BLaER1 treated with 17β-estradiol and CSF1 and Interleukin-3, amounts not matched to agents 10 nM and 100 nM (cell line): ENCODE measurements at regions not wholly inside any gene's neighbourhood (a gene's known extent, or its start where the extent isn't known, plus 50 kb on each side); places are given as distances from the start of the nearest gene placed in this dataset.

Source experiments
- H3K27ac ChIP-seq, 11 experiments: shearing (Covaris generic); formaldehyde crosslinking; 2 replicates each; pipeline ENCODE4 v1.8.1; 2022
- H3K27me3 ChIP-seq, 11 experiments: shearing (Covaris generic); formaldehyde crosslinking; 2 replicates each; pipeline ENCODE4 v1.8.1; 2022
- H3K36me3 ChIP-seq, 11 experiments: shearing (Covaris generic); formaldehyde crosslinking; 2 replicates each; pipeline ENCODE4 v1.8.1; 2022
- H3K4me1 ChIP-seq, 10 experiments: shearing (Covaris generic); formaldehyde crosslinking; 2 replicates each; pipeline ENCODE4 v1.8.1; 2022
- H3K4me2 ChIP-seq, 11 experiments: shearing (Covaris generic); formaldehyde crosslinking; 2 replicates each; pipeline ENCODE4 v1.8.1; 2022
- H3K4me3 ChIP-seq, 10 experiments: shearing (Covaris generic); formaldehyde crosslinking; 2 replicates each; pipeline ENCODE4 v1.8.1; 2022
- H3K9ac ChIP-seq, 11 experiments: shearing (Covaris generic); formaldehyde crosslinking; 2 replicates each; pipeline ENCODE4 v1.8.1; 2022
- H3K9me3 ChIP-seq, 11 experiments: shearing (Covaris generic); formaldehyde crosslinking; replicated peaks in 1 of 11; 2 replicates each; pipeline ENCODE4 v1.8.1; 2022
- H4K20me1 ChIP-seq, 11 experiments: shearing (Covaris generic); formaldehyde crosslinking; 2 replicates each; pipeline ENCODE4 v1.8.1; 2022
- Cebpa-rat ChIP-seq, 11 experiments: shearing (Covaris generic); IDR thresholded peaks; 2 replicates each; pipeline ENCODE4 v1.8.1; 2022

GRCh38 chr2:14563324-14563723 lies 69.2 kb upstream of the LRATD1 start:
- Histone ChIP-seq H3K9ac (no peak overlapping the region), H3K9me3 (no peaks in the 10 kb centered on the region), H3K4me1 (peaks cover 0 to 4% (median 0%) of the 10 kb centered on the region in 10 experiments; a peak in 1 of 20 replicates), H3K36me3 (no peaks in the 10 kb centered on the region), H3K4me3 (no peak overlapping the region), H3K27me3 (no peaks in the 10 kb centered on the region), H4K20me1 (no peaks in the 10 kb centered on the region), H3K4me2 (no peak overlapping the region), H3K27ac (no peak overlapping the region)
- no peak for TF ChIP-seq Cebpa-rat (IDR thresholded peaks at IDR 0.05)

- Histone ChIP-seq H3K9ac (no peak overlapping the region), H3K4me2 (no peak overlapping the region), H3K9me3 (no peaks in the 10 kb centered on the region), H3K27ac (no peak overlapping the region), H3K4me3 (no peak overlapping the region), H3K36me3 (no peaks in the 10 kb centered on the region), H3K27me3 (no peaks in the 10 kb centered on the region), H4K20me1 (no peaks in the 10 kb centered on the region), H3K4me1 (no peaks in the 10 kb centered on the region)
- no peak for TF ChIP-seq Cebpa-rat (IDR thresholded peaks at IDR 0.05)
Observed at GRCh38 chr2:14565666-14566065, 66.9 kb upstream of the LRATD1 start.

GRCh38 chr2:14567561-14567960 lies 65.0 kb upstream of the LRATD1 start:
- Histone ChIP-seq H3K9me3 (no peaks in the 10 kb centered on the region), H3K9ac (no peak overlapping the region), H4K20me1 (no peaks in the 10 kb centered on the region), H3K4me2 (no peak overlapping the region), H3K4me1 (no peaks in the 10 kb centered on the region), H3K27ac (no peak overlapping the region), H3K27me3 (no peaks in the 10 kb centered on the region), H3K4me3 (no peak overlapping the region), H3K36me3 (no peaks in the 10 kb centered on the region)
- no peak for TF ChIP-seq Cebpa-rat (IDR thresholded peaks at IDR 0.05)

DNA sequence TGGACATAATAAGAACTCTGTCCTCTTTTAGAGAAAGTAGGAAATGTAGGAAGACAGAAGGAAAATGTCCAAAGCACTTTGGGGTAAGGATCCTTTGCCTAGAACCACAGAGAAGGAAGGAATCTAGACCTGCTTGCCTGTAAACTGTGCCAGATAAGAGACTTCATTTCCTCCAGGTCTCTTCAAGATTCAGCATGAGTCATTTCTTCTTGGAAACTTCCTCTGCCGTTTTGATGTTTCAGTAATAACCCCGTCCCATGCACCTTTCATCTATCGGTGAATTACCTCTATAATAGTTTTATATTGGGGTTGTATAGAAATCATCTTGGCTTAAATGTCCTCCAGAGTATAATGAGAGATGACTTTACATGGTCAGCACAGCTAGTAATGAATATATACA lies 63.2 kb upstream of the LRATD1 start:
- TF ChIP-seq Cebpa-rat (IDR thresholded peaks at IDR 0.05) = no peak
- H3K4me3 ChIP-seq = no peak overlapping the region
- no peaks in the 10 kb centered on the region for H3K36me3 ChIP-seq
- no peaks in the 10 kb centered on the region for H4K20me1 ChIP-seq
- no peak overlapping the region for H3K9ac ChIP-seq
- H3K27ac ChIP-seq = no peak overlapping the region
- no peaks in the 10 kb centered on the region for H3K27me3 ChIP-seq
- H3K4me1 ChIP-seq = no peaks in the 10 kb centered on the region
- H3K9me3 ChIP-seq = no peaks in the 10 kb centered on the region
- no peak overlapping the region for H3K4me2 ChIP-seq

DNA sequence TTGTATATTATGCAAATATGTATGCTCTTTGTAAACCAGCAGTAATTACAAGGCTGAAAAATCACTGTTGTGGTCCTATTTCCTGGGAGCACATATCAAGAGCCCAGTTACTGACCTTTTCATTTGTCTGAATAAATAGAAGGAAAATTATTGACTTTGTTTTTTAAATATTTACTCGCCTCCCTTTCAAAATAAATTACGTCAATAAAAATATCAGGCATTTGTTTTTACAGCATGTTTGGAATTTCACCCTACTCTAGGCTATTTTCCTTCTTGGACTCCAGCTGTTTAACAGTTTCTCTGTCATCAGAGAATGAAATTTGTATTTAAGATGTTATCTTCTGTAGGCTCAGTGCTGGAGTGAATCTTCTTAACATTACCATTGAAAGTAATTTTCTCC lies 59.9 kb upstream of the LRATD1 start:
- H3K9ac ChIP-seq = no peak overlapping the region
- H3K27ac ChIP-seq = no peak overlapping the region
- TF ChIP-seq Cebpa-rat (IDR thresholded peaks at IDR 0.05) = no peak
- H3K27me3 ChIP-seq = no peaks in the 10 kb centered on the region
- H3K4me3 ChIP-seq = no peak overlapping the region
- no peaks in the 10 kb centered on the region for H3K9me3 ChIP-seq
- H3K36me3 ChIP-seq = no peaks in the 10 kb centered on the region
- H4K20me1 ChIP-seq = no peaks in the 10 kb centered on the region
- no peak overlapping the region for H3K4me2 ChIP-seq
- no peaks in the 10 kb centered on the region for H3K4me1 ChIP-seq

GRCh38 chr2:14577843-14578242 lies 54.7 kb upstream of the LRATD1 start:
- Histone ChIP-seq H3K9me3 (no peaks in the 10 kb centered on the region), H3K36me3 (no peaks in the 10 kb centered on the region), H4K20me1 (no peaks in the 10 kb centered on the region), H3K27me3 (no peaks in the 10 kb centered on the region), H3K4me3 (no peak overlapping the region), H3K9ac (no peak overlapping the region), H3K4me2 (no peak overlapping the region), H3K4me1 (no peaks in the 10 kb centered on the region), H3K27ac (no peak overlapping the region)
- no peak for TF ChIP-seq Cebpa-rat (IDR thresholded peaks at IDR 0.05)
